ENCODE measurements at regions not wholly inside any gene's neighbourhood (a gene's known extent, or its start where the extent isn't known, plus 50 kb on each side); places are given as distances from the start of the nearest gene placed in this dataset.

- TF ChIP-seq CTCF (conservative IDR thresholded peaks at IDR 0.05 in 1 of 2, IDR thresholded peaks at IDR 0.05 in 1 of 2; ENCODE audit: extremely low read depth in 1 of 2, insufficient read depth in 1 of 2, low read depth in 1 of 2, low read length in 2 of 2) (no peak), EZH2 (IDR thresholded peaks at IDR 0.05; ENCODE audit: borderline replicate concordance, low read length) (no peak)
Measured at GRCh38 chr11:131235328-131236298, 134.8 kb upstream of the NTM start.

Data from mammary epithelial cell (primary cell).